Stimulated activated memory B cell treated with anti-CD40 and anti-IgM and Interleukin-4, amounts not matched to agents 10 μg/mL and 1 μg/mL and 100 μg/mL, for 72 hours (primary cell): ENCODE measurements at regions not wholly inside any gene's neighbourhood (a gene's known extent, or its start where the extent isn't known, plus 50 kb on each side); places are given as distances from the start of the nearest gene placed in this dataset.
"Not testable (repeated sequence)": the region's sequence is repeated elsewhere in the genome, so short reads cannot be mapped to it uniquely, and the experiment has no call there.

Experiments
- ATAC-seq: fragments of 150-1000 bp; cut with Tn5 transposase; 2 replicates; pipeline ENCODE4 v1.10.0; 2021
- H3K27ac Mint-ChIP-seq: one replicate; pipeline ENCODE4 v1.8.0; 2022; ENCODE audit warnings: mild to moderate bottlenecking, mixed read lengths
- H3K27me3 Mint-ChIP-seq: one replicate; pipeline ENCODE4 v1.8.0; 2022; ENCODE audit warnings: mixed read lengths
- H3K36me3 Mint-ChIP-seq: one replicate; pipeline ENCODE4 v1.8.0; 2022; ENCODE audit warnings: mixed read lengths
- H3K4me1 Mint-ChIP-seq: one replicate; pipeline ENCODE4 v1.8.0; 2022; ENCODE audit warnings: mixed read lengths
- H3K4me3 Mint-ChIP-seq: one replicate; pipeline ENCODE4 v1.8.0; 2022; ENCODE audit warnings: mild to moderate bottlenecking, moderate library complexity, mixed read lengths
- H3K9me3 Mint-ChIP-seq: one replicate; pipeline ENCODE4 v1.8.0; 2022; ENCODE audit warnings: mixed read lengths

GRCh38 chr3:197373096-197373495, 74.7 kb upstream of the DLG1 start:
- ATAC-seq, result no peak

GRCh38 chr3:197372047-197372661, 73.7 kb upstream of the DLG1 start:
- ATAC-seq, result no peak
- no peaks in the 10 kb centered on the region for H3K4me1 Mint-ChIP-seq
- H3K36me3 Mint-ChIP-seq, result no peaks in the 10 kb centered on the region
- peaks cover 26% of the 10 kb centered on the region for H3K27me3 Mint-ChIP-seq
- no peak overlapping the region for H3K4me3 Mint-ChIP-seq
- no peak overlapping the region for H3K27ac Mint-ChIP-seq
- no peaks in the 10 kb centered on the region for H3K9me3 Mint-ChIP-seq

More at GRCh38 chr3:197373096-197373495, 74.7 kb upstream of the DLG1 start:
- H3K36me3 Mint-ChIP-seq, result no peaks in the 10 kb centered on the region
- H3K27ac Mint-ChIP-seq, result no peak overlapping the region
- H3K4me1 Mint-ChIP-seq, result no peaks in the 10 kb centered on the region
- peaks cover 18% of the 10 kb centered on the region for H3K27me3 Mint-ChIP-seq
- H3K9me3 Mint-ChIP-seq, result no peaks in the 10 kb centered on the region
- H3K4me3 Mint-ChIP-seq, result no peak overlapping the region

GRCh38 chr3:197371591-197372046, 73.2 kb upstream of the DLG1 start:
- no peaks in the 10 kb centered on the region for H3K36me3 Mint-ChIP-seq
- H3K4me3 Mint-ChIP-seq, result no peak overlapping the region
- H3K9me3 Mint-ChIP-seq, result no peaks in the 10 kb centered on the region
- H3K27me3 Mint-ChIP-seq, result peaks cover 24% of the 10 kb centered on the region
- ATAC-seq, result no peak
- H3K27ac Mint-ChIP-seq, result no peak overlapping the region
- no peaks in the 10 kb centered on the region for H3K4me1 Mint-ChIP-seq

- Mint-ChIP-seq H3K27ac (no peak overlapping the region), H3K4me3 (no peak overlapping the region), H3K4me1 (no peaks in the 10 kb centered on the region), H3K27me3 (peaks cover 37% of the 10 kb centered on the region), H3K9me3 (no peaks in the 10 kb centered on the region), H3K36me3 (no peaks in the 10 kb centered on the region)
- no peak for ATAC-seq
These were observed 71.1 kb upstream of the DLG1 start for GRCh38 chr3:197369545-197369944.

GRCh38 chr3:197368821-197369220, 70.4 kb upstream of the DLG1 start:
- no peak for ATAC-seq
- H3K27me3 Mint-ChIP-seq, result peaks cover 45% of the 10 kb centered on the region
- no peak overlapping the region for H3K4me3 Mint-ChIP-seq
- H3K27ac Mint-ChIP-seq, result no peak overlapping the region
- no peaks in the 10 kb centered on the region for H3K9me3 Mint-ChIP-seq
- no peaks in the 10 kb centered on the region for H3K4me1 Mint-ChIP-seq
- H3K36me3 Mint-ChIP-seq, result no peaks in the 10 kb centered on the region

- peaks cover 50% of the 10 kb centered on the region for H3K27me3 Mint-ChIP-seq
- H3K9me3 Mint-ChIP-seq, result no peaks in the 10 kb centered on the region
- no peaks in the 10 kb centered on the region for H3K4me1 Mint-ChIP-seq
- H3K4me3 Mint-ChIP-seq, result no peak overlapping the region
- ATAC-seq, result no peak
- no peak overlapping the region for H3K27ac Mint-ChIP-seq
- no peaks in the 10 kb centered on the region for H3K36me3 Mint-ChIP-seq
These were observed 69.9 kb upstream of the DLG1 start for GRCh38 chr3:197368330-197368729.

GRCh38 chr3:197367081-197367780, 68.8 kb upstream of the DLG1 start:
- Mint-ChIP-seq H3K4me3 (no peak overlapping the region), H3K4me1 (no peaks in the 10 kb centered on the region), H3K36me3 (no peaks in the 10 kb centered on the region), H3K9me3 (no peaks in the 10 kb centered on the region), H3K27me3 (peaks cover 53% of the 10 kb centered on the region), H3K27ac (no peak overlapping the region)
- ATAC-seq, result no peak

GRCh38 chr3:197366301-197367044, 68.1 kb upstream of the DLG1 start:
- Mint-ChIP-seq H3K27ac (no peak overlapping the region), H3K27me3 (peaks cover 53% of the 10 kb centered on the region), H3K36me3 (no peaks in the 10 kb centered on the region), H3K9me3 (no peaks in the 10 kb centered on the region), H3K4me3 (no peak overlapping the region), H3K4me1 (no peaks in the 10 kb centered on the region)
- ATAC-seq, result no peak

- H3K4me1 Mint-ChIP-seq, result no peaks in the 10 kb centered on the region
- no peak overlapping the region for H3K4me3 Mint-ChIP-seq
- ATAC-seq, result no peak
- H3K36me3 Mint-ChIP-seq, result no peaks in the 10 kb centered on the region
- peaks cover 6% of the 10 kb centered on the region for H3K9me3 Mint-ChIP-seq
- H3K27ac Mint-ChIP-seq, result no peak overlapping the region
- peaks cover 53% of the 10 kb centered on the region for H3K27me3 Mint-ChIP-seq
These were observed 67.2 kb upstream of the DLG1 start for GRCh38 chr3:197365586-197365985.

- Mint-ChIP-seq H3K27me3 (peaks cover 53% of the 10 kb centered on the region), H3K9me3 (peaks cover 12% of the 10 kb centered on the region), H3K4me1 (no peaks in the 10 kb centered on the region), H3K4me3 (no peak overlapping the region), H3K27ac (no peak overlapping the region), H3K36me3 (peaks cover 10% of the 10 kb centered on the region)
- no peak for ATAC-seq
These were observed 66.1 kb upstream of the DLG1 start for GRCh38 chr3:197364410-197365071.

- Mint-ChIP-seq H3K27ac (no peak overlapping the region), H3K9me3 (peaks cover 14% of the 10 kb centered on the region), H3K27me3 (peaks cover 50% of the 10 kb centered on the region), H3K36me3 (peaks cover 14% of the 10 kb centered on the region), H3K4me3 (no peak overlapping the region), H3K4me1 (no peaks in the 10 kb centered on the region)
- ATAC-seq, result no peak
These were observed 65.4 kb upstream of the DLG1 start for GRCh38 chr3:197363553-197364409.

GRCh38 chr3:197362081-197362480, 63.7 kb upstream of the DLG1 start:
- Mint-ChIP-seq H3K4me1 (no peaks in the 10 kb centered on the region), H3K4me3 (no peak overlapping the region), H3K27ac (no peak overlapping the region), H3K27me3 (peaks cover 39% of the 10 kb centered on the region), H3K9me3 (peaks cover 14% of the 10 kb centered on the region), H3K36me3 (peaks cover 14% of the 10 kb centered on the region)
- ATAC-seq, result no peak

- Mint-ChIP-seq H3K9me3 (peaks cover 14% of the 10 kb centered on the region), H3K36me3 (peaks cover 14% of the 10 kb centered on the region), H3K27me3 (peaks cover 36% of the 10 kb centered on the region)
- not testable (repeated sequence) for H3K4me3 Mint-ChIP-seq, H3K4me1 Mint-ChIP-seq, H3K27ac Mint-ChIP-seq, ATAC-seq
These were observed 61.7 kb upstream of the DLG1 start for GRCh38 chr3:197360095-197360494.

GRCh38 chr3:197359476-197359875, 61.1 kb upstream of the DLG1 start:
- Mint-ChIP-seq H3K9me3 (peaks cover 14% of the 10 kb centered on the region), H3K36me3 (peaks cover 14% of the 10 kb centered on the region), H3K27me3 (peaks cover 37% of the 10 kb centered on the region)
- H3K4me3 Mint-ChIP-seq, H3K27ac Mint-ChIP-seq, ATAC-seq, H3K4me1 Mint-ChIP-seq: not testable (repeated sequence)
